ENCODE measurements at regions not wholly inside any gene's neighbourhood (a gene's known extent, or its start where the extent isn't known, plus 50 kb on each side); places are given as distances from the start of the nearest gene placed in this dataset.

DNA sequence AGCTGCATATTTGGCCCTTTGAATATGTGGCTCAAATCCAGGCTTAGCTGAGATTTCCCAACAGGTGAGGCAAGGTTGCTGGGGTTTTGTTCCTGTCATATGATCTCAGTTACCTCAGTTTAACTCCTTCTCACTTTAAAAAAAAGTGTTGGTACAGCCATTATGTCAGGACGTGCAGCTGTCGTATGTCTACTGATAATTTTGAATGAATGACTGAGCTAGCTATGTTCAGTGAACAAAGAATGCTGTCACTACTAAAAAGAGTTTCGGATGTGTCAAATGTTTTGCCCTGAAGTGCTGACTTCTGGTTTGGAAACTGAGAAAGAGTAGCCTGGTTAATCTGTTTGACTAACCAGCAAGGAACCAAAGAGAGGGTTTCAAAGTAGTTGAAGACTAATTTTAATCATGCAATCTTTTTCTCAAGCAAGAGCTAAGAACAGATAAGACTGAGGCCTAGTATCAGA is 106.3 kb upstream of the NR3C1 start:
- TF ChIP-seq, protein P1, sequence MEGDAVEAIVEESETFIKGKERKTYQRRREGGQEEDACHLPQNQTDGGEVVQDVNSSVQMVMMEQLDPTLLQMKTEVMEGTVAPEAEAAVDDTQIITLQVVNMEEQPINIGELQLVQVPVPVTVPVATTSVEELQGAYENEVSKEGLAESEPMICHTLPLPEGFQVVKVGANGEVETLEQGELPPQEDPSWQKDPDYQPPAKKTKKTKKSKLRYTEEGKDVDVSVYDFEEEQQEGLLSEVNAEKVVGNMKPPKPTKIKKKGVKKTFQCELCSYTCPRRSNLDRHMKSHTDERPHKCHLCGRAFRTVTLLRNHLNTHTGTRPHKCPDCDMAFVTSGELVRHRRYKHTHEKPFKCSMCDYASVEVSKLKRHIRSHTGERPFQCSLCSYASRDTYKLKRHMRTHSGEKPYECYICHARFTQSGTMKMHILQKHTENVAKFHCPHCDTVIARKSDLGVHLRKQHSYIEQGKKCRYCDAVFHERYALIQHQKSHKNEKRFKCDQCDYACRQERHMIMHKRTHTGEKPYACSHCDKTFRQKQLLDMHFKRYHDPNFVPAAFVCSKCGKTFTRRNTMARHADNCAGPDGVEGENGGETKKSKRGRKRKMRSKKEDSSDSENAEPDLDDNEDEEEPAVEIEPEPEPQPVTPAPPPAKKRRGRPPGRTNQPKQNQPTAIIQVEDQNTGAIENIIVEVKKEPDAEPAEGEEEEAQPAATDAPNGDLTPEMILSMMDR (IDR thresholded peaks at IDR 0.05; ENCODE audit: low read depth, low read length, poor library complexity, severe bottlenecking): no peak
- no peak for TF ChIP-seq EZH2phosphoT487 (IDR thresholded peaks at IDR 0.05; ENCODE audit: borderline replicate concordance, low read length)

All from DOHH2 (cell line).